Stimulated activated memory B cell treated with anti-CD40 and anti-IgM and Interleukin-4, amounts not matched to agents 10 μg/mL and 1 μg/mL and 100 μg/mL, for 72 hours (primary cell): ENCODE measurements at regions not wholly inside any gene's neighbourhood (a gene's known extent, or its start where the extent isn't known, plus 50 kb on each side); places are given as distances from the start of the nearest gene placed in this dataset.

Source experiments
- ATAC-seq: fragments of 150-1000 bp; cut with Tn5 transposase; 2 replicates; pipeline ENCODE4 v1.10.0; 2021
- H3K27ac Mint-ChIP-seq: one replicate; pipeline ENCODE4 v1.8.0; 2022; ENCODE audit warnings: mild to moderate bottlenecking, mixed read lengths
- H3K27me3 Mint-ChIP-seq: one replicate; pipeline ENCODE4 v1.8.0; 2022; ENCODE audit warnings: mixed read lengths
- H3K36me3 Mint-ChIP-seq: one replicate; pipeline ENCODE4 v1.8.0; 2022; ENCODE audit warnings: mixed read lengths
- H3K4me1 Mint-ChIP-seq: one replicate; pipeline ENCODE4 v1.8.0; 2022; ENCODE audit warnings: mixed read lengths
- H3K4me3 Mint-ChIP-seq: one replicate; pipeline ENCODE4 v1.8.0; 2022; ENCODE audit warnings: mild to moderate bottlenecking, moderate library complexity, mixed read lengths
- H3K9me3 Mint-ChIP-seq: one replicate; pipeline ENCODE4 v1.8.0; 2022; ENCODE audit warnings: mixed read lengths

DNA sequence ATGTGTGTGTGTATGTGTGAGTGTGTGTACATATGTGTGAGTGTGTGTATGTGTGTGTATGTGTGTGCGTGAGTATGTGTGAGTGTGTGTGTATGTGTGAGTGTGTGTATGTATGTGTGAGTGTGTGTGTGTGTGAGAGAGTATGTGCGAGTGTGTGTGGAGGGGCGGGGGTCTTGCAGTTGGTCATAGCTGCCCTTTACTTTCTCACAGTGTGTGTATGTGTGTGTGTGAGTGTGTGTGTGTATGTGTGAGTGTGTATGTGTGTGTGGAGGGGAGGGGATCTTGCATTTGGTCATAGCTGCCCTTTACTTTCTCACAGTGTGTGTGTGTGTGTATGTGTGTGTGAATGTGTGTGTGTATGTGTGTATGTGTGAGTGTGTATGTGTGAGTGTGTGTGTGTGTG is 74.8 kb upstream of the ENPP6 start:
- Mint-ChIP-seq H3K4me1 (peaks cover 27% of the 10 kb centered on the region), H3K4me3 (no peak overlapping the region), H3K36me3 (peaks cover 9% of the 10 kb centered on the region), H3K27me3 (no peaks in the 10 kb centered on the region), H3K9me3 (no peaks in the 10 kb centered on the region), H3K27ac (no peak overlapping the region)
- no peak for ATAC-seq

DNA sequence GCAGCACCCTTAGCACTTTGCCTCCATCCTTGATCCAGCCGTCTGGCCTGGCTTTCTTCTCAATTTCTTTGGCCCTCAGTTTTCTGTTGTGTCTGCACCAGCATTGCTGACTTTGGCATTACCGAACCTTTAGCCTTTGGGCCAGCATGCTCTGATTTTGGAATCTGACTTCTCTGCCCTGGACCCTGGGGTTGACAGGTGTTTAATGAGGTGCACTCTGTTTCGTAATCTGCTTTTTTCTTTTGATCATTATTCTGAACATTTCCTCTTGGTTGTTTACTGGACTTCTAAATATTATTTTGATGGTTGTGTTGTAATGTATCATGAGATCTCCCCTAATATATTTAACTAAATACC is 71.5 kb upstream of the ENPP6 start:
- no peak for ATAC-seq
- peaks cover 46% of the 10 kb centered on the region for H3K4me1 Mint-ChIP-seq
- H3K27me3 Mint-ChIP-seq = no peaks in the 10 kb centered on the region
- no peak overlapping the region for H3K4me3 Mint-ChIP-seq
- H3K36me3 Mint-ChIP-seq = no peaks in the 10 kb centered on the region
- peak overlapping the region; percentile 92 for H3K27ac Mint-ChIP-seq
- no peaks in the 10 kb centered on the region for H3K9me3 Mint-ChIP-seq

DNA sequence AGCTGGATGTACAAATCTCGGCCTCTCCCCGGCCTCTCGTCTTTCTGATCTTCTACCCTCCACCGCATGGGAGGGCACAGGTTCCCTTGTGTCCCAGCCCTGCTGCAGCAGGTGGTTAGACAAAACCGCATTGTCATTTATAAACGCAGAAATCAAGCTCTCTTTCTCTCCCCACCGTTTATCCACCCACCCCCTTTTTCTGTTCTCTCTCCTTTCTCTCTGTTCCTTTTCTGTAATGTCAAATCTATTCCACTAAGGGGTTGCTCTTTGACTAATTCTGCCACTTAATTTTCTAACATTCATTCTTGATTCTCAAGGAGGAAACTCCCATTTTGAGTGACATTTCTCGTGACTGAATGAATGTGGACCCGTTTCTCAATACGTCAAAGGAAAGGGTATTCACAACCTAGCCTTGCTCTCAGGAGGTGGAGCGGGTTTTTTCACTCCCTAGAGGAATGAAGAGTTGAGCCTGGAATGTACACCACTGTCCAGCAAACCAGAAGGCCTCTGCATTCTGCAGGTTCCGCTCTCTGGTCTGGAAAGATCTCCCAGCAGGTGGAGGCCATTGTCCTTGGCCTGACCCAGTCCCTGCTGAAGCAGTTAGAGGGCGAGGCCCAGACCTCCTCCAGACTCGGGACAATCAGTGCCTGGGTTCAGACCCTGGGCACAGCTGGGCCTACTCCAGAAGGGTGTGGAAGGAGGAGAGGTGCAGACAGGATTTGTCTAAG is 70.9 kb upstream of the ENPP6 start:
- Mint-ChIP-seq H3K27ac (peak overlapping the region; percentile 92), H3K4me3 (peak overlapping the region; percentile 71), H3K36me3 (no peaks in the 10 kb centered on the region), H3K4me1 (peaks cover 51% of the 10 kb centered on the region), H3K27me3 (no peaks in the 10 kb centered on the region), H3K9me3 (no peaks in the 10 kb centered on the region)
- peak; percentile 90 for ATAC-seq

GRCh38 chr4:184287697-184288255 is 70.1 kb upstream of the ENPP6 start:
- peak overlapping the region; percentile 92 for H3K27ac Mint-ChIP-seq
- H3K9me3 Mint-ChIP-seq = no peaks in the 10 kb centered on the region
- no peak for ATAC-seq
- H3K36me3 Mint-ChIP-seq = no peaks in the 10 kb centered on the region
- peaks cover 60% of the 10 kb centered on the region for H3K4me1 Mint-ChIP-seq
- H3K27me3 Mint-ChIP-seq = no peaks in the 10 kb centered on the region
- H3K4me3 Mint-ChIP-seq = peak overlapping the region; percentile 71

DNA sequence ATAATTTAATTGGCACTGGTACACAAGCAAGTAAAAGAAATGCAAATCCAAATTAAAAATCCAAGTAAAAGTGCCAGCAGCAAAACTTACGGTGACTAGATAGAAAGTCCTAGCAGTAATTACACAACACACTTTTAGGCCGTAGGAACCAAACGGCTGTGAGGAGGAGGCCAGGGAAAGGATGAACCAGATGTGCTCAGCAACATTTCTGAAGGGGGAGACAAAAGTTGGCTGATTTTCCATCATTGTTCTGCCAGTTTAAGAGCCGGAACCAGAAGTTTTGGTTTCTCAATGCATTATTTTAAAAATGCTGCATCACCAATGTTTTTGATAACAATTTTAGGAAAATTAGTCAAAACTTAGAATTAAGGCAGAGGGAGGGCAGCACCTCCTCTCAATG is 68.7 kb upstream of the ENPP6 start:
- Mint-ChIP-seq H3K27ac (peak overlapping the region; percentile 95), H3K36me3 (no peaks in the 10 kb centered on the region), H3K27me3 (no peaks in the 10 kb centered on the region), H3K9me3 (no peaks in the 10 kb centered on the region), H3K4me1 (peaks cover 74% of the 10 kb centered on the region), H3K4me3 (no peak overlapping the region)
- no peak for ATAC-seq

GRCh38 chr4:184284742-184285141 is 67.1 kb upstream of the ENPP6 start:
- no peak overlapping the region for H3K4me3 Mint-ChIP-seq
- no peaks in the 10 kb centered on the region for H3K9me3 Mint-ChIP-seq
- no peaks in the 10 kb centered on the region for H3K27me3 Mint-ChIP-seq
- ATAC-seq = no peak
- H3K36me3 Mint-ChIP-seq = no peaks in the 10 kb centered on the region
- peaks cover 90% of the 10 kb centered on the region for H3K4me1 Mint-ChIP-seq
- H3K27ac Mint-ChIP-seq = peak overlapping the region; percentile 95

DNA sequence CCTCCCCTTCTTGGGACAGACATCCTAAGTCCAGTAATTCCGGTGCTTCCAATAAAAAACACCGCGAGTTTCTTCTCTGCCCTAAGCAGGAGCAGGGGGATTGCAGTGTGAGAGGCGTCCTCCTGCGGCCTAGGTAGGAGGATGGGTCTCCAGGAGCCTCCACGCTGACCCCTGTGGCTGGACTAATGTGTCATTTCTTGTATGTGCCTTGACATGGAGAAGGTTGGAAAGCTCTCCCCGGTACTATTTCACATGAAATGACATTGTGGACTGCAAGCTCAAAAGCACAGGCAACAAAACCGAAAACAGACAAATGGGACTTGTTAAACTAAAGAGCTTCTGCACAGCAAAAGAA is 66.6 kb upstream of the ENPP6 start:
- Mint-ChIP-seq H3K27me3 (no peaks in the 10 kb centered on the region), H3K9me3 (no peaks in the 10 kb centered on the region), H3K36me3 (no peaks in the 10 kb centered on the region), H3K4me3 (no peak overlapping the region), H3K4me1 (peaks cover 91% of the 10 kb centered on the region), H3K27ac (peak overlapping the region; percentile 95)
- ATAC-seq = no peak

GRCh38 chr4:184283659-184284335 is 66.1 kb upstream of the ENPP6 start:
- Mint-ChIP-seq H3K4me1 (peaks cover 87% of the 10 kb centered on the region), H3K36me3 (peaks cover 1% of the 10 kb centered on the region), H3K27ac (peak overlapping the region; percentile 95), H3K4me3 (peak overlapping the region; percentile 52), H3K27me3 (no peaks in the 10 kb centered on the region), H3K9me3 (no peaks in the 10 kb centered on the region)
- peak; percentile 14 for ATAC-seq

- Mint-ChIP-seq H3K27ac (peak overlapping the region; percentile 95), H3K9me3 (no peaks in the 10 kb centered on the region), H3K4me1 (peaks cover 85% of the 10 kb centered on the region), H3K4me3 (peak overlapping the region; percentile 52), H3K36me3 (peaks cover 6% of the 10 kb centered on the region), H3K27me3 (no peaks in the 10 kb centered on the region)
- ATAC-seq = peak; percentile 85
Observed at GRCh38 chr4:184282895-184283654, 65.4 kb upstream of the ENPP6 start.

GRCh38 chr4:184282251-184282713 is 64.6 kb upstream of the ENPP6 start:
- H3K27ac Mint-ChIP-seq = peak overlapping the region; percentile 95
- peak; percentile 83 for ATAC-seq
- H3K4me1 Mint-ChIP-seq = peaks cover 77% of the 10 kb centered on the region
- H3K9me3 Mint-ChIP-seq = peaks cover 6% of the 10 kb centered on the region
- no peaks in the 10 kb centered on the region for H3K27me3 Mint-ChIP-seq
- H3K36me3 Mint-ChIP-seq = peaks cover 12% of the 10 kb centered on the region
- H3K4me3 Mint-ChIP-seq = peak overlapping the region; percentile 18

DNA sequence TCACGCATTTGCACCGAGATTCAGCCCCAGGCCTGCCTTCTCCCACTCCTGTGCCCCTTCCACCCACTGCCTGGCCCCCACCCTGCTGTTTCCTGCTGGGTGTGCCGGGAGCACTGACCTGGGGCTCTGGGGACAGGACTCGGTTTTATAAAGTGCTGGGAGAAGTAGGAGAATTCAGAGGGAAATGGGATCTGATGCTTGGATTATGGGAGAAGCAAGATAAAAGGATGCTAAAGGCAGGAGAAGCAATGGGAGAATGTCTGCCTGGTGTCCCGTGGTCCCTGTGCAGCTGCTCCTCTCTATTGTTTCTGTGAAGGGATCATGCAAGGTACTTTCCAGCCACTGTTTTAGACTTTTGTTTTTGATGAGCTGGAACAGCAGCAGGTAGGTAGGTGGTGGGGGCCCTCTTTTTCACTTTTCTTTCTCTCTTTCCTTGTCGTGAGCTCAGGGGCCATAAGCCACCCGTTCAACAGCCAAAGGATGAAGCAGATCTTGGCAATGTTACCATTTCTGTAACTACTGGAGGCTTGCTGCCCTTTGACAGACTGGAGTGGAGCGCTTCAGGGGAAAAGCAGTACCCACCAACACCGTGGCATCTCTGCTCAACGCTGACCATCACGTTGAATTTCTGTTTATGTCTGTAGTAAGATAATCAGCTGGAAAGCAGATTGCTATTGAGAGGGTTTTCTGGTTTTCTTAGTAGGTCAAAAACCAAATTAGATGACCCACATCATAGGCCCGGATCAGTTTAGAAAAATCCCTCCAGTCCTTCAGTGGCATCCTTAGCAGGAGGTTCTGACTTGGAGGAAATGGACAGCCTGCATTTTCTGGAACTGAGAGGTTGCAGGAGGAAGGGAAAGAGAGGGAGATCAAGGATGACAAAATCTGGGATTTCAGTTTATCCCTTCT is 63.8 kb upstream of the ENPP6 start:
- peaks cover 8% of the 10 kb centered on the region for H3K9me3 Mint-ChIP-seq
- peak overlapping the region; percentile 95 for H3K27ac Mint-ChIP-seq
- peak; percentile 52 for ATAC-seq
- peaks cover 16% of the 10 kb centered on the region for H3K36me3 Mint-ChIP-seq
- H3K4me1 Mint-ChIP-seq = peaks cover 80% of the 10 kb centered on the region
- H3K27me3 Mint-ChIP-seq = no peaks in the 10 kb centered on the region
- peak overlapping the region; percentile 12 for H3K4me3 Mint-ChIP-seq

DNA sequence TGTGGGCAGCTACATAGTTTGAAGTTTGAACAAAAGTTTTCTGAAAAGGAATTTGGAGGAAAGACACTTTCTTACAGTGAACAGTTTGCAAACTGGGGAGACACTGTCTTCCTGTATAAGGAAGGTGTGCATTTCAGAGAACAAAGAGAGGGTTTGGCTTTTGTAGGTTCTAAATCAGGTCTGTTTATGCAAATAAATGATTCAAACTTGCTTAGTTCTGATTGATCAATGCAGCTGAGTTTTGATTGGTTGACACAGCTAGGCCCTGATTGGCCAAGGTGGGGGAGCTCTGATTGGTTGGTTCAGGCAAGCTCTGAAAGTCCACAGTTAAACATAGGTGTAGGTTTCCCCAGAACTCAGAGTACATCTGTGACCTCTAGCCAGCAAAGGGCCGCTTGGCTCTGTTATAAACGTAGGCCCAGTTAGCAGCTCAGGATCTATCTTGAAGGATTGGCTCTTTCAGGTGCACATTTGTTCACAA is 63.0 kb upstream of the ENPP6 start:
- Mint-ChIP-seq H3K9me3 (peaks cover 12% of the 10 kb centered on the region), H3K36me3 (peaks cover 20% of the 10 kb centered on the region), H3K4me1 (peaks cover 78% of the 10 kb centered on the region), H3K4me3 (peak overlapping the region; percentile 12), H3K27me3 (no peaks in the 10 kb centered on the region), H3K27ac (peak overlapping the region; percentile 95)
- peak; percentile 9 for ATAC-seq

DNA sequence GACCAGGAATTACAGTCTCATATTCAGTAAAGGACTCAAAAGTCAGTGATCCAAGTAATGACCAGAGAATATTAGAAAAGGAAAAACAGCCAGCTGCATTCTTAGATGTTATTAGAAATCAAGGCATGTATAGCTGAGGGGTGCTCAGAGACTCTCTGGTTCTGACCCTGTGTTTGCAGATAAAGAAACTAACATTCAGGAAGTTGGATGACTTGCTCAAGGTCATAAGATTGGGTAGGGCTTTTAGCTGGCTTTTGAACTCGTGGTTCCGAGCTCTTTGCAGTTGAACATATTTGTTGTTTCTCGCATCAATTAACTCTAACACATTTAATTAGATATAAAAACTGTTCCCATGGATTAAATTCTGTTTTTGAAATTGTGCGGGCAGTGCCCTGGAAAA is 62.5 kb upstream of the ENPP6 start:
- H3K27ac Mint-ChIP-seq = peak overlapping the region; percentile 95
- no peaks in the 10 kb centered on the region for H3K27me3 Mint-ChIP-seq
- peaks cover 23% of the 10 kb centered on the region for H3K36me3 Mint-ChIP-seq
- peaks cover 78% of the 10 kb centered on the region for H3K4me1 Mint-ChIP-seq
- H3K9me3 Mint-ChIP-seq = peaks cover 12% of the 10 kb centered on the region
- no peak for ATAC-seq
- H3K4me3 Mint-ChIP-seq = no peak overlapping the region

DNA sequence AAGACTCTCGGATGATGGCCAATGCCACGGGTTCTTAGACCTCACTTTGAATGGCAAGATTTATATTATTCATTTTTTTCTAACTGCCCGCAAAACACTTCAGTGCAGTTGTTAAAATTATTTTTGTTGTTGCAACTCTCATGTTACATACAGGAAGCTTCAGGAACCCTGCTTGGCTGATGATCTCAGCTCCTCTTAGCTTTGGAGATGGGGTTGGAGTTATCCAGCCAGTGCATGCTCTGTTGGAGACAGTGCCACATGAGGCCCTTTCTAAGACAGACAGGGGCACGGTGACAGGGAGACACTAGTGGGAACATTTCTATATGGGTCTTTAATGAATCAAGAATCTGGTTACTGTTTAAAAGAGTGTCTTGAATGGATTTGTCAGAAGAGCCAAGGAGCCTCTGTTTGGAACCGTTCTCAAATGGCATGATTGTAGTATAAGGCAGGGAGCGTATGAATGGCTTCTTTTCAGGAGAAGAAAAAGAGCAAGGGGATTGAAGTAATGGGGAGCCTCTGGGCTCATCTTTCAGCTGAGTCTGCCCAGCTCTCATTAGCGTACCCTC is 61.9 kb upstream of the ENPP6 start:
- Mint-ChIP-seq H3K4me3 (no peak overlapping the region), H3K9me3 (peaks cover 12% of the 10 kb centered on the region), H3K4me1 (peaks cover 78% of the 10 kb centered on the region), H3K27me3 (no peaks in the 10 kb centered on the region), H3K36me3 (peaks cover 27% of the 10 kb centered on the region), H3K27ac (peak overlapping the region; percentile 95)
- ATAC-seq = no peak
